GM13977 (cell line): ENCODE measurements at regions not wholly inside any gene's neighbourhood (a gene's known extent, or its start where the extent isn't known, plus 50 kb on each side); places are given as distances from the start of the nearest gene placed in this dataset.
"Not testable (repeated sequence)": the region's sequence is repeated elsewhere in the genome, so short reads cannot be mapped to it uniquely, and the experiment has no call there.

Experiments
- DNase-seq: peaks from one replicate; pipeline ENCODE4 v3.0.0; 2012; ENCODE audit warnings: low spot score
- CTCF ChIP-seq: IDR thresholded peaks from 2 replicates; pipeline ENCODE4 v1.5.1; 2012; ENCODE audit warnings: mild to moderate bottlenecking, control low read depth; ENCODE audit not compliant: insufficient read depth; ENCODE audit errors: extremely low read depth, missing control alignments
- in situ Hi-C: fragments of 300-500 bp; cut with MboI; formaldehyde crosslinking; loops from one replicate; pipeline ENCODE4 v1.12.0; 2022; ENCODE audit warnings: low sequenced_read_pairs, low pct_unique_long_range_greater_than_20kb, mixed read lengths, inconsistent platforms; ENCODE audit not compliant: unreplicated experiment

- in situ Hi-C loops: no loop called here
- TF ChIP-seq CTCF: no peak
- DNase-seq: no peak
Observed at GRCh38 chr3:21991061-21991460, 240.1 kb upstream of the ZNF385D start.

- in situ Hi-C loops: no loop called here
- no peak for DNase-seq
- no peak for TF ChIP-seq CTCF
Observed at GRCh38 chr3:21995079-21995607, 244.1 kb upstream of the ZNF385D start.

GRCh38 chr3:22007368-22007767 lies 256.4 kb upstream of the ZNF385D start:
- in situ Hi-C loops: no loop called here
- TF ChIP-seq CTCF: no peak
- DNase-seq: no peak

- in situ Hi-C loops: no loop called here
- no peak for DNase-seq
- TF ChIP-seq CTCF: no peak
Observed at GRCh38 chr3:22010997-22011396, 260.0 kb upstream of the ZNF385D start.

- in situ Hi-C loops: no loop called here
Observed at GRCh38 chr3:22012471-22012870, 261.5 kb upstream of the ZNF385D start.

GRCh38 chr3:22013641-22014040 lies 262.6 kb upstream of the ZNF385D start:
- DNase-seq: no peak
- no peak for TF ChIP-seq CTCF
- in situ Hi-C loops: no loop called here

More at GRCh38 chr3:22012471-22012870, 261.5 kb upstream of the ZNF385D start:
- no peak for DNase-seq
- TF ChIP-seq CTCF: no peak

- TF ChIP-seq CTCF: no peak
- in situ Hi-C loops: no loop called here
- no peak for DNase-seq
Observed at GRCh38 chr3:22016197-22016596, 265.2 kb upstream of the ZNF385D start.

GRCh38 chr3:22024638-22025037 lies 273.6 kb upstream of the ZNF385D start:
- in situ Hi-C loops, DNase-seq: not testable (repeated sequence)
